GM12873 (cell line): ENCODE measurements at regions not wholly inside any gene's neighbourhood (a gene's known extent, or its start where the extent isn't known, plus 50 kb on each side); places are given as distances from the start of the nearest gene placed in this dataset.

Experiments
- TF ChIP-seq, protein P1 (sequence below): IDR thresholded peaks from 2 replicates; pipeline ENCODE4 v1.5.1; 2012; ENCODE audit warnings: low read depth, mild to moderate bottlenecking, moderate library complexity, low read length, control low read depth; ENCODE audit not compliant: insufficient read depth; ENCODE audit errors: missing control alignments

DNA sequence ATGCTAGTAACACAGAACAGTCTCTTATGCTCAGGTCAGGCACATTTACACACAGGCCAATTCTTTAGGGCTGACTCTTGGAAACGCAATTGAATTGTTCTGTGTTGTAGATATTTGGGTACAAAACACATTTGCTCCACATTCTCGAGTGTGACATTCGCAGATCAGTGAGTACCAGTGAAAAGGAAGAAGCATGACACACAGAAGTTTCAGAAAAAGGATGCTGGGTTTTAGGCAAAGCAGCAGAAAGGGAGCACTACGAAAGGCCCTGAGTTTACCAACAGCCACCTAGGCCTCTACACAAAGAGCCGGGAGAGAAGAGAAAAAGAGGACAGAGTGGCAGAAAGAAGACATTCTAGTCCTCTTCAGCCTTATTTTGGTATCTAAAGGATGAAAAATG is 254.4 kb upstream of the BTG1 start:
- TF ChIP-seq, protein P1, sequence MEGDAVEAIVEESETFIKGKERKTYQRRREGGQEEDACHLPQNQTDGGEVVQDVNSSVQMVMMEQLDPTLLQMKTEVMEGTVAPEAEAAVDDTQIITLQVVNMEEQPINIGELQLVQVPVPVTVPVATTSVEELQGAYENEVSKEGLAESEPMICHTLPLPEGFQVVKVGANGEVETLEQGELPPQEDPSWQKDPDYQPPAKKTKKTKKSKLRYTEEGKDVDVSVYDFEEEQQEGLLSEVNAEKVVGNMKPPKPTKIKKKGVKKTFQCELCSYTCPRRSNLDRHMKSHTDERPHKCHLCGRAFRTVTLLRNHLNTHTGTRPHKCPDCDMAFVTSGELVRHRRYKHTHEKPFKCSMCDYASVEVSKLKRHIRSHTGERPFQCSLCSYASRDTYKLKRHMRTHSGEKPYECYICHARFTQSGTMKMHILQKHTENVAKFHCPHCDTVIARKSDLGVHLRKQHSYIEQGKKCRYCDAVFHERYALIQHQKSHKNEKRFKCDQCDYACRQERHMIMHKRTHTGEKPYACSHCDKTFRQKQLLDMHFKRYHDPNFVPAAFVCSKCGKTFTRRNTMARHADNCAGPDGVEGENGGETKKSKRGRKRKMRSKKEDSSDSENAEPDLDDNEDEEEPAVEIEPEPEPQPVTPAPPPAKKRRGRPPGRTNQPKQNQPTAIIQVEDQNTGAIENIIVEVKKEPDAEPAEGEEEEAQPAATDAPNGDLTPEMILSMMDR: no peak

DNA sequence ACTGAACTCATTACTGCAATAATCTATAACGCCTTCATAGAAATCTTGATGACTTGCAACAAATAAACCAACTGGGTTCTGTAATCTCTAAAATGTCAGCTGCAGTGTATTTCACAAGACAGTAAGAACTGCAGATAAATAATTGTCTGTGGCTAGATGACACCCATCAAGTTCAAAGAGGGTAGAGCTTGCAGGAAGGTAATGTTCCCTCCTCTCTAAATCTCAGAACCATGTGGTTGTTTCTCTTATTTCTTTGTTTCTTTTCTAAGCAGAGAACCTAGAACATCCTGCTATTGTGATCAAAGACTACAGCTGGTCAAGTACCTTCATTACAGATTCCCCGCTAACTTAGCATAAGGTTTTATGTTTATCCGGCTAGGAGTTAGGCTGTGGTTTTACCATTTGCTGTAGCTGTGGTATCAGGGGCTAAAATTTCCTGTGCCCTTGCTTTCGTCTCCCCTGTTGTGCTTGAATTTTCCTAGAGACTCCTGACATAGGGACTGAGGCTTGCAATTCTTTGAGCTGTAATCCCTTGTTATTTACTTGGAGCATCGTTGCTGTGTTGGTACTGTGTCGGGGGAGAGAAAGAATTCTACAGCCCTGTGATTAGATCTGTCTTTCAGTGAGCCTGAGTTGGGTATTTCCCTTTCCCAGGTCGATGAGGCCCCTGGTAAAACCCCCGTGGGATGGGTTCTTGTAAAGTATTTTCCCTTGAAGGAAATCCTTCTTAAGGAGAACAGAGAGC is 253.1 kb upstream of the BTG1 start:
- TF ChIP-seq, protein P1: no peak

DNA sequence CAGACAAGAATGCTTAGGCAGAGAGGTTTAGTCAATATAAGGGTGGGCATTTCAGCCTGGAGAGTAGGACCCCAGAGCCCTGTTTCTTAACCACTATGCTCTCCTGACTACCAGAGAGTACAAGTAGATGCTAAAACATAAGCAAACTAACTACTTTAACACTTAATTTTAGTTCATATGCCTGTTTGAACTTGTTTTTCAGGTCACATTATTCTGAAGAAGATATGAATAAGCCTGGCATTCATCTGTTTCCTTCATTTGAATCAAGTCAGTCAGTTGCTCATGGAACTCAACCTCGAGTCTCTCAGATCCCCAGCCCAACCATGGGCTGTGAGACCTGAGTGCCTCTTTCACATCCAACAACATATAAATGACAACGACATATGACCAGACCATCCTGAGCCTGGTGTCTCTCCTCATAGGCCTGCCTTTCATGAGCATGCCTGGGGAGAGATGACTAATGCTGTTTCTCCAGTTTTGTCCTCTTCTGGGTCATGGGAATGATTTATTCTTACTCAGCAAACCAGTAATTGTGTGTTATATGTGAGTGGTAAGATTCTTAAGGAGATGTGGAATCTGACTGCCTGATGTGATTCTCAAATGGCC is 251.1 kb upstream of the BTG1 start:
- TF ChIP-seq, protein P1: no peak

DNA sequence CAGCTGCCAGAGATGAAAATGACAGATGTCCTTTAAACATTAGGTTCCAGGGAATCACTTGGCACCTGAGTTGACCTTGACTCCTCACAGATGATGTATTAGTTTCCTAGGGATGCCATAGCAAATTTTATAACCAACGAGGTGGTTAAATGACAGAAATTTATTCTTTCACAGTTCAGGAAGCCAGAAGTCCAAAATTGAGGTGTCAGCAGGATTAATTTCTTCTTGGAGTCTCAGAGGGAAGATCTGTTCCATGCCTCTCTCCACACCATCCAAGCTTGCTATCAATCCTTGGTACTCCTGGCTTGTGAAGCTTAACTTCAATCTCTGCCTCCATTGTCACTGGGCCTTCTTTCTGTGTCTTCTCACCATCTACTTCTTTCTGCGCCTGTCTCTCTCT is 249.7 kb upstream of the BTG1 start:
- TF ChIP-seq, protein P1: no peak

DNA sequence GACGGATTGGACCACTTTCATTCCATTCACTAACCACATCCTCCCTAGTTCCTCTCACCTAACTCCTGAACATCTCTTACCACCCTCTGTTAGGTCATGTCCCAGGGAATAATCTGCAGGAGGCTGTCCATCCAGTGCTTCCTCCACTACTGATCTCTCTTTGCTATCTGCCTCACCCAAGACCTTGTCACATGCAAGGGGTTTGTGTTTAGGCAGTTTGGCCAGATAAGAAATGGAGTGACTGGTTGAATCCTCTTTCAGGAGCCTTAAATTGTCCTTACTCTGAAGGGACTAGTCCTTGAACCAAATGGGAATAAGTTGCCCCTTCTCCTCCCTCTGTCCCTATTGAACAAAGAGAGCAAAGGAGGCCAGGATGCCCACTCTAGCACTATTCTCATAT is 249.2 kb upstream of the BTG1 start:
- TF ChIP-seq, protein P1: no peak

DNA sequence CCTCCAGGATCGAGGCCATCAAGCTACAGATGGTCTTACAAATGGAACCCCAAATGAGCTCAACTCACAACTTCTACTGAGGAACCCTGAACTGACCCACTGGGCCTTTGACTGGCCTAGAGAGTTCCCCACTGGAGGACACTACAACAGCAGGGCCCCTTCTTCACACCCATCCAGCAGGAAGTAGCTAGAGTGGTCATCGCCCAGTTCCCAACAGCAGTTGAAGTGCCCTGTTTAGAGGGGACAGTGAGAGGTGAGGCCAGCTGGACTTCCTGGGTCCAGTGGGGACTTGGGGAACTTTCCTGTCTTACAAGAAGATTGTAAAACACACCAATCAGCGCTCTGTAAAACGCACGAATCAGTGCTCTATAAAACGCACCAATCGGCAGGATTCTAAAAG is 247.9 kb upstream of the BTG1 start:
- TF ChIP-seq, protein P1: no peak

DNA sequence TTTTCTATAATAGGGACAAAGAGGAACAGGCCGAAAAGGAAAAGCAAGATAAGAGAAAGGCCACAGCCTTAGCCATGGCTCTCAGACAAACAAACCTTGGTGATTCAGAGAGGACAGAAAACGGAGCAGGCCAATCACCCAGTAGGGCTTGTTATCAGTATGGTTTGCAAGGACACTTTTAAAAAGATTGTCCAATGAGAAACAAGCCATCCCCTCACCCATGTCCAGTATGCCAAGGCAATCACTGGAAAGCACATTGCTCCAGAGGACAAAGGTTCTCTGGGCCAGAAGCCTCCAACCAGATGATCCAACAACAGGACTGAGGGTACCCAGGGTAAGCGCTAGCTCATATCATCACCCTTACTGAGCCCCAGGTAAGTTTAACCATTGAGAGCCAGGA is 243.8 kb upstream of the BTG1 start:
- TF ChIP-seq, protein P1: no peak
